ENCODE measurements at regions not wholly inside any gene's neighbourhood (a gene's known extent, or its start where the extent isn't known, plus 50 kb on each side); places are given as distances from the start of the nearest gene placed in this dataset.

- ATAC-seq (ENCODE audit: insufficient read depth, low FRiP score), result no peak
- no peak for DNase-seq
- no peak overlapping the region for H3K4me3 ChIP-seq
- no peak overlapping the region for H3K27ac ChIP-seq (ENCODE audit: low read depth in 1 of 2, low read length in 1 of 2)
- H3K4me1 ChIP-seq (ENCODE audit: control insufficient read depth in 5 of 5, insufficient read depth in 5 of 5, low read length in 5 of 5), result peaks cover 0 to 16% (median 5%) of the 10 kb centered on the region in 5 donors
- no peak overlapping the region for H3K9ac ChIP-seq (ENCODE audit: insufficient read depth in 1 of 2, low read length in 2 of 2)
- no peak for TF ChIP-seq CTCF (IDR thresholded peaks at IDR 0.05; ENCODE audit: control extremely low read depth, extremely low read depth)
- WGBS, 2 donors, result 82 to 89% methylated on average over 8 of the region's 8 CpGs
- peaks cover 0 to 8% (median 6%) of the 10 kb centered on the region in 4 donors for H3K9me3 ChIP-seq (ENCODE audit: control insufficient read depth in 4 of 4, insufficient read depth in 3 of 4, low read length in 3 of 4)
- no peaks in the 10 kb centered on the region for H3K36me3 ChIP-seq (ENCODE audit: control insufficient read depth in 4 of 4, insufficient read depth in 4 of 4, low read length in 4 of 4)
- H3K27me3 ChIP-seq (ENCODE audit: control insufficient read depth in 3 of 3, insufficient read depth in 3 of 3, low read length in 2 of 3), result no peaks in the 10 kb centered on the region
Measured at GRCh38 chr11:69355959-69356702, 62.2 kb downstream of the MYEOV start.

GRCh38 chr11:69356703-69357457 is 62.9 kb downstream of the MYEOV start:
- ATAC-seq (ENCODE audit: insufficient read depth, low FRiP score), result no peak
- no peak overlapping the region for H3K9ac ChIP-seq (ENCODE audit: insufficient read depth in 1 of 2, low read length in 2 of 2)
- no peak for TF ChIP-seq CTCF (IDR thresholded peaks at IDR 0.05; ENCODE audit: control extremely low read depth, extremely low read depth)
- peaks cover 0 to 10% (median 6%) of the 10 kb centered on the region in 4 donors for H3K9me3 ChIP-seq (ENCODE audit: control insufficient read depth in 4 of 4, insufficient read depth in 3 of 4, low read length in 3 of 4)
- H3K27me3 ChIP-seq (ENCODE audit: control insufficient read depth in 3 of 3, insufficient read depth in 3 of 3, low read length in 2 of 3), result no peaks in the 10 kb centered on the region
- WGBS, 2 donors, result 89 to 92% methylated on average over 14 to 15 of the region's 15 CpGs
- H3K4me3 ChIP-seq, result no peak overlapping the region
- peak in 1 of 3 donors; percentile 6 for DNase-seq
- no peaks in the 10 kb centered on the region for H3K36me3 ChIP-seq (ENCODE audit: control insufficient read depth in 4 of 4, insufficient read depth in 4 of 4, low read length in 4 of 4)
- H3K27ac ChIP-seq (ENCODE audit: low read depth in 1 of 2, low read length in 1 of 2), result no peak overlapping the region
- H3K4me1 ChIP-seq (ENCODE audit: control insufficient read depth in 5 of 5, insufficient read depth in 5 of 5, low read length in 5 of 5), result peaks cover 0 to 15% (median 5%) of the 10 kb centered on the region in 5 donors

GRCh38 chr11:69357458-69358397 is 63.8 kb downstream of the MYEOV start:
- Histone ChIP-seq H3K36me3 (ENCODE audit: control insufficient read depth in 4 of 4, insufficient read depth in 4 of 4, low read length in 4 of 4) (no peaks in the 10 kb centered on the region), H3K4me1 (ENCODE audit: control insufficient read depth in 5 of 5, insufficient read depth in 5 of 5, low read length in 5 of 5) (peaks cover 0 to 10% (median 1%) of the 10 kb centered on the region in 5 donors), H3K27me3 (ENCODE audit: control insufficient read depth in 3 of 3, insufficient read depth in 3 of 3, low read length in 2 of 3) (no peaks in the 10 kb centered on the region), H3K4me3 (no peak overlapping the region), H3K9me3 (ENCODE audit: control insufficient read depth in 4 of 4, insufficient read depth in 3 of 4, low read length in 3 of 4) (peaks cover 0 to 10% (median 6%) of the 10 kb centered on the region in 4 donors), H3K27ac (ENCODE audit: low read depth in 1 of 2, low read length in 1 of 2) (no peak overlapping the region), H3K9ac (ENCODE audit: insufficient read depth in 1 of 2, low read length in 2 of 2) (no peak overlapping the region)
- ATAC-seq (ENCODE audit: insufficient read depth, low FRiP score) (no peak), DNase-seq (peak in 1 of 3 donors; percentile 11)
- WGBS, 2 donors, result 89 to 91% methylated on average over 18 of the region's 18 CpGs
- no peak for TF ChIP-seq CTCF (IDR thresholded peaks at IDR 0.05; ENCODE audit: control extremely low read depth, extremely low read depth)

Data from lung (tissue), 11 donors.